Mesendoderm (in vitro differentiated cells): ENCODE measurements at regions not wholly inside any gene's neighbourhood (a gene's known extent, or its start where the extent isn't known, plus 50 kb on each side); places are given as distances from the start of the nearest gene placed in this dataset.

ENCODE experiments used
- DNase-seq: peaks from one replicate; pipeline ENCODE4 v3.0.0; 2013
- H2AK5ac ChIP-seq: 2 replicates; pipeline ENCODE4 v1.6.1; 2013; ENCODE audit warnings: low read length, inconsistent platforms
- H2BK120ac ChIP-seq: 2 replicates; pipeline ENCODE4 v1.6.1; 2013; ENCODE audit warnings: low read depth, mild to moderate bottlenecking, low read length, moderate library complexity, mixed read lengths
- H2BK15ac ChIP-seq: replicated peaks from 2 replicates; pipeline ENCODE4 v1.6.1; 2013; ENCODE audit warnings: low read depth, mild to moderate bottlenecking, moderate library complexity
- H2BK5ac ChIP-seq: 2 replicates; pipeline ENCODE4 v1.6.1; 2013; ENCODE audit warnings: low read length, inconsistent platforms
- H3K18ac ChIP-seq: 2 replicates; pipeline ENCODE4 v1.6.1; 2013; ENCODE audit warnings: mild to moderate bottlenecking, low read length, mixed read lengths
- H3K23ac ChIP-seq: one replicate; pipeline ENCODE4 v1.6.1; 2013; ENCODE audit warnings: low read length
- H3K27ac ChIP-seq: 2 replicates; pipeline ENCODE4 v1.5.1; 2013; ENCODE audit warnings: low read depth, mild to moderate bottlenecking, inconsistent platforms, low read length, moderate library complexity
- H3K27me3 ChIP-seq: 2 replicates; pipeline ENCODE4 v1.6.1; 2013; ENCODE audit warnings: low read length, control low read depth, mild to moderate bottlenecking, inconsistent platforms; ENCODE audit not compliant: insufficient read depth, poor library complexity
- H3K36me3 ChIP-seq: 2 replicates; pipeline ENCODE4 v1.6.1; 2013; ENCODE audit warnings: low read length, inconsistent platforms; ENCODE audit not compliant: control insufficient read depth, insufficient read depth
- H3K4ac ChIP-seq: one replicate; pipeline ENCODE4 v1.6.1; 2013; ENCODE audit warnings: low read depth, mild to moderate bottlenecking, low read length, moderate library complexity
- H3K4me1 ChIP-seq: 2 replicates; pipeline ENCODE4 v1.6.1; 2013; ENCODE audit warnings: low read depth, low read length, inconsistent platforms; ENCODE audit not compliant: control insufficient read depth
- H3K4me2 ChIP-seq: 2 replicates; pipeline ENCODE4 v1.6.1; 2013; ENCODE audit warnings: low read length
- H3K4me3 ChIP-seq: 2 replicates; pipeline ENCODE4 v1.5.1; 2013; ENCODE audit warnings: mild to moderate bottlenecking, low read length
- H3K56ac ChIP-seq: one replicate; pipeline ENCODE4 v1.6.1; 2013; ENCODE audit warnings: low read length
- H3K79me1 ChIP-seq: 2 replicates; pipeline ENCODE4 v1.6.1; 2013; ENCODE audit warnings: low read length, inconsistent platforms
- H3K79me2 ChIP-seq: 2 replicates; pipeline ENCODE4 v1.6.1; 2013; ENCODE audit warnings: mild to moderate bottlenecking, low read length; ENCODE audit not compliant: control insufficient read depth, insufficient read depth
- H3K9ac ChIP-seq: 2 replicates; pipeline ENCODE4 v1.6.1; 2013; ENCODE audit warnings: low read length, inconsistent platforms
- H4K5ac ChIP-seq: one replicate; pipeline ENCODE4 v1.6.1; 2013; ENCODE audit warnings: low read length
- H4K8ac ChIP-seq: one replicate; pipeline ENCODE4 v1.6.1; 2013; ENCODE audit warnings: low read depth, mild to moderate bottlenecking, control low read depth, low read length, moderate library complexity
- WGBS: extraction: QIAGEN DNeasy Blood & Tissue Kit; methylation state at CpG from one replicate; pipeline ENCODE4 v1.1.7; 2013; ENCODE audit warnings: low lambda C conversion rate, missing lambda C conversion rate; ENCODE audit not compliant: insufficient coverage; ENCODE audit errors: extremely low coverage; 5-methylcytosine and 5-hydroxymethylcytosine counted together

DNA sequence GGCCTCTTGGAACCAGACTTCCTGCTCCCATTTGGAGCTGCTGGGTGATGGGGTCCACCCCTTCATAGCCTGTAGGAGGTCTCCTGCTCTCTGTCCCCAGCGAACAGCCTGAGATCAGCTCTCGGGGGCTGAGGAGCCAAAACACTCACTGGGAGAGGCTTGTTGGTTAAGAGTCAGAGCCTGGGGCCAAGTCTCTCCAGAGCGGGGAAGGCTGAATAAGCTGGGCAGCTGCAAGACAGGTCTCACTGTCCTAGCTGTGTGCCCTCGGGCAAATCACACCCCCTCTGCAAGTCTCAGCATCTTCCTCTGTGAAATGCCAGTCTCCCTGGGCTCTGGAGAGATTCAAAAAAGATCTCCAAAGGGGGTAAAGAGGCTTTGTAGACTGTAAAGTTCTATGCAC lies 174.6 kb downstream of the WSCD1 start:
- no peak overlapping the region for H4K8ac ChIP-seq
- H2AK5ac ChIP-seq = no peak overlapping the region
- no peaks in the 10 kb centered on the region for H3K36me3 ChIP-seq
- no peaks in the 10 kb centered on the region for H3K27me3 ChIP-seq
- no peak overlapping the region for H3K18ac ChIP-seq
- H3K4me2 ChIP-seq = no peak overlapping the region
- H3K4me3 ChIP-seq = no peak overlapping the region
- no peak overlapping the region for H3K56ac ChIP-seq
- H3K4ac ChIP-seq = no peak overlapping the region
- H3K27ac ChIP-seq = no peak overlapping the region
- H2BK5ac ChIP-seq = no peak overlapping the region
- peaks cover 8% of the 10 kb centered on the region for H3K4me1 ChIP-seq
- H2BK120ac ChIP-seq = no peak overlapping the region
- DNase-seq = peak; percentile 72
- H3K23ac ChIP-seq = no peak overlapping the region
- H2BK15ac ChIP-seq = no peak overlapping the region
- H3K9ac ChIP-seq = no peak overlapping the region
- H4K5ac ChIP-seq = no peak overlapping the region
- no CpG with 5 or more reads among the region's 4 CpGs for WGBS
- no peaks in the 10 kb centered on the region for H3K79me2 ChIP-seq
- no peaks in the 10 kb centered on the region for H3K79me1 ChIP-seq

DNA sequence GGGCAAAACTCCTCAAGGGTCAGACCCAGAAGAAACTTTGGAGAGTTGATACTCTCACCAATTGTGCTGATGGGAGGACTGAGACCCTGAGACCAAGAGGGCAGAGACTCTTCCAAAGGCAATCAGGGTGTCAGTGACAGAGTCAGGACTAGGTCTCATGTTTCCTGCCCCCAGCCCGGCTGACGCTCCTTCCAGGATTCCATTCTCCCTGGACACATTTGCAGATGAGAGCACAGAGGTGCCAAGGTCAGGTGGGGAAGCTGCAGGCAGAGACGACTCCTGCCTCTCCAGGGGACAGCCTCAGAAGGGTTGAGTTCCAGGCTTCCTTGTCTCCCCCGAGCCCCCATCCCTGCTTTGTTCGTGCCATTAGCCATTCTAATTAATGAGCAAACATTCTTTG lies 174.1 kb downstream of the WSCD1 start:
- DNase-seq = no peak
- H3K56ac ChIP-seq = no peak overlapping the region
- WGBS = no CpG with 5 or more reads among the region's 5 CpGs

DNA sequence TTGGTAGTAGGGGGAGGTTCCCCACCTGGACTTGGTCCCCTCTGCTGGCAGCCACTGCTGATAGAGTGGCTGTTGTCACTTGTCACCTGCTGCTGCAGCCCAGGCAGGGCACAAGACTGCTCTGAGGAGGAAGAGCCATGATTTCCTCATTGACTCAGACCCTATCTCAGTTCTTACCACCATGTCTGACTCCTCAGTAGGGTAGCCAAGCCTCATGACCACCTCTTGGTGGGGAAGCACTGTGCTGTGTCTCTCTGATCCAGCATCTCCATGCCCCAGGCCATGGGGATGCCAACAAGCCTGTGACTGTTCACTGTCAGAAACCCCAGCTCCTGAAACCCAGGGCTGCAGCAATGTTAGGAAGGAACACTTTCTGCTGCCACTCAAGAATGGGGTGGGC lies 173.0 kb downstream of the WSCD1 start:
- Histone ChIP-seq H3K27me3 (no peaks in the 10 kb centered on the region), H2BK5ac (no peak overlapping the region), H4K8ac (no peak overlapping the region), H2BK120ac (no peak overlapping the region), H3K27ac (no peak overlapping the region), H3K56ac (no peak overlapping the region), H3K79me1 (no peaks in the 10 kb centered on the region), H4K5ac (no peak overlapping the region), H3K4me1 (peaks cover 8% of the 10 kb centered on the region), H3K9ac (no peak overlapping the region), H3K4me2 (no peak overlapping the region), H3K79me2 (no peaks in the 10 kb centered on the region), H2BK15ac (no peak overlapping the region), H3K23ac (no peak overlapping the region), H3K18ac (no peak overlapping the region), H3K4me3 (no peak overlapping the region), H3K4ac (no peak overlapping the region), H3K36me3 (no peaks in the 10 kb centered on the region), H2AK5ac (no peak overlapping the region)
- DNase-seq = no peak

More for the DNA sequence above, 174.1 kb downstream of the WSCD1 start:
- Histone ChIP-seq H3K4me2 (no peak overlapping the region), H3K4me3 (no peak overlapping the region), H3K4ac (no peak overlapping the region), H3K27me3 (no peaks in the 10 kb centered on the region), H2BK15ac (no peak overlapping the region), H3K79me2 (no peaks in the 10 kb centered on the region), H4K8ac (no peak overlapping the region), H2BK5ac (no peak overlapping the region), H3K36me3 (no peaks in the 10 kb centered on the region), H3K23ac (no peak overlapping the region), H3K18ac (no peak overlapping the region), H3K9ac (no peak overlapping the region), H4K5ac (no peak overlapping the region), H3K27ac (no peak overlapping the region), H2BK120ac (no peak overlapping the region), H3K79me1 (no peaks in the 10 kb centered on the region), H2AK5ac (no peak overlapping the region), H3K4me1 (peaks cover 8% of the 10 kb centered on the region)

DNA sequence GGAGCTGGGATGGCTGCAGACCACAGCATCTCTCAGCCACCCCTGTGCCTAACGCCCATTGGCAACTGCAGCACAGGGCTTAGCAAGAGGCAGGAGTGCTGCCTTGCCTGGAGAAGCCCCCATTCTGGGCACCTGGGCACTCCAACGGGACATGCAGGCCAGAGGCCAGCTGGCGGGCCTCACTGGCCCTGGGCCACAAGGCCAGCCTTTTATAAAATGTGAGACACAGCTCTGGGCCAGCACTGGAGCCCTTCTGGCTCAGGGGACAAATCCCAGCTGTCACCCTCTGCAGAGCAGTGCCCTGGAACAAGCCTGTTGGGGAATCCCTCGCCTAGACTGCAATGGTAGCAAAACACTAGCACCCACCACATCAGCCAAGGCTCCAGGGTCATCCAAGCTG lies 171.8 kb downstream of the WSCD1 start:
- no peak for DNase-seq
- H3K36me3 ChIP-seq = no peaks in the 10 kb centered on the region
- H3K18ac ChIP-seq = no peak overlapping the region
- H3K27me3 ChIP-seq = no peaks in the 10 kb centered on the region
- H2BK5ac ChIP-seq = no peak overlapping the region
- H3K9ac ChIP-seq = no peak overlapping the region
- no peak overlapping the region for H3K4ac ChIP-seq
- H3K4me3 ChIP-seq = no peak overlapping the region
- H4K5ac ChIP-seq = no peak overlapping the region
- H2BK15ac ChIP-seq = no peak overlapping the region
- no peak overlapping the region for H3K23ac ChIP-seq
- no peak overlapping the region for H2BK120ac ChIP-seq
- no peak overlapping the region for H3K56ac ChIP-seq
- H3K79me2 ChIP-seq = no peaks in the 10 kb centered on the region
- no peaks in the 10 kb centered on the region for H3K79me1 ChIP-seq
- WGBS = no CpG with 5 or more reads among the region's 4 CpGs
- no peak overlapping the region for H3K4me2 ChIP-seq
- H3K4me1 ChIP-seq = peaks cover 11% of the 10 kb centered on the region
- no peak overlapping the region for H4K8ac ChIP-seq
- no peak overlapping the region for H3K27ac ChIP-seq
- no peak overlapping the region for H2AK5ac ChIP-seq

DNA sequence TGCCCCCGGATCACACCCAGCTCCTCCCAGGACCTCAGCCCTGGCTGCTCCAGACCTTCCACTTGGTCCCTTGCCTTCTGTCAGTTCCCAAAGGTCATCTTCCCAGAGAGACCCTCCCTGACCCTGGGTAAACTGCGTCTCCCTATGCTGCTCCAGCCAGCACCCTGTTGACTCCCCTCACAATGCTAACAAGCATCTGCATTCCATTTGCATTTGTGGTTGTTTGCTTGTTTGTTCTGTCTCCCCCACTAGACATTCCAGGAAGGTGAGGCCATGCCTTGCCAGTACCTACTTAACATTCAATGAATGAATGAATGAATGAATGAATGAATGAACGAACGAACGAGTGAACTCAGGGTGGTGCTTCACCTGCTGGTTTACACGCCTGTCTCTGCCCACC lies 171.2 kb downstream of the WSCD1 start:
- Histone ChIP-seq H3K4me2 (no peak overlapping the region), H3K4ac (no peak overlapping the region), H3K36me3 (no peaks in the 10 kb centered on the region), H3K23ac (no peak overlapping the region), H2BK5ac (no peak overlapping the region), H3K79me1 (no peaks in the 10 kb centered on the region), H3K27me3 (no peaks in the 10 kb centered on the region), H3K4me3 (no peak overlapping the region), H2BK120ac (no peak overlapping the region), H3K56ac (peak overlapping the region; percentile 15), H3K79me2 (no peaks in the 10 kb centered on the region), H3K4me1 (peaks cover 11% of the 10 kb centered on the region), H3K18ac (no peak overlapping the region), H3K27ac (no peak overlapping the region), H4K5ac (no peak overlapping the region), H4K8ac (no peak overlapping the region), H2BK15ac (no peak overlapping the region), H3K9ac (no peak overlapping the region), H2AK5ac (no peak overlapping the region)
- no CpG with 5 or more reads among the region's 6 CpGs for WGBS
- DNase-seq = peak; percentile 87

DNA sequence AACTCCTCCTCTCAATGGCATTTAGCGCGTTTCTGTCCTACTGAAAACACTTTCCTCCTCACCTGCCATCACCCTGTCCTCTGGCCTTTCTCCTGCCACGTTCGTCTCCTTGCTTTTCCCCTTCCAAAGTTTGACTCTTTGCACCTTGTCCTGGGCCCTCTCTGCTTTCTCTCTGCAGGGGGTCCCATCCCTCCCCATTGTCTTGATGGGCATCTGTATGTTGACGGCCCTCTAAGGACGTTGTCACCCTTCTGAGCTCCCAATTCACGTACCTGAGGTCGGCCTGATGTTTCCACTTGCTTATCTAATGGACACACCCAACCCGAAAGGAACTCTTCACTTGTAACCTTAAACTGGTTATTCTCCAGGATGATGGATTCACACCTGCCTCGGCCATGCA lies 170.4 kb downstream of the WSCD1 start:
- Histone ChIP-seq H4K8ac (no peak overlapping the region), H3K18ac (no peak overlapping the region), H3K36me3 (no peaks in the 10 kb centered on the region), H4K5ac (no peak overlapping the region), H2AK5ac (no peak overlapping the region), H3K56ac (peak overlapping the region; percentile 7), H3K4me3 (no peak overlapping the region), H2BK5ac (no peak overlapping the region), H3K4me2 (no peak overlapping the region), H3K27me3 (no peaks in the 10 kb centered on the region), H3K9ac (no peak overlapping the region), H2BK120ac (no peak overlapping the region), H3K79me2 (no peaks in the 10 kb centered on the region), H3K27ac (no peak overlapping the region), H3K4me1 (peaks cover 11% of the 10 kb centered on the region), H3K4ac (no peak overlapping the region), H3K79me1 (no peaks in the 10 kb centered on the region), H3K23ac (no peak overlapping the region), H2BK15ac (no peak overlapping the region)
- no CpG with 5 or more reads among the region's 10 CpGs for WGBS
- DNase-seq = no peak
